HS-5 (cell line): ENCODE measurements at regions not wholly inside any gene's neighbourhood (a gene's known extent, or its start where the extent isn't known, plus 50 kb on each side); places are given as distances from the start of the nearest gene placed in this dataset.
A peak's percentile ranks its signal among the peaks of the same experiment; 100 is the strongest.
"Not testable (repeated sequence)": the region's sequence is repeated elsewhere in the genome, so short reads cannot be mapped to it uniquely, and the experiment has no call there.

Experiments
- DNase-seq: peaks from one replicate; pipeline ENCODE4 v3.0.0-alpha.2; 2012; ENCODE audit warnings: low read depth

DNA sequence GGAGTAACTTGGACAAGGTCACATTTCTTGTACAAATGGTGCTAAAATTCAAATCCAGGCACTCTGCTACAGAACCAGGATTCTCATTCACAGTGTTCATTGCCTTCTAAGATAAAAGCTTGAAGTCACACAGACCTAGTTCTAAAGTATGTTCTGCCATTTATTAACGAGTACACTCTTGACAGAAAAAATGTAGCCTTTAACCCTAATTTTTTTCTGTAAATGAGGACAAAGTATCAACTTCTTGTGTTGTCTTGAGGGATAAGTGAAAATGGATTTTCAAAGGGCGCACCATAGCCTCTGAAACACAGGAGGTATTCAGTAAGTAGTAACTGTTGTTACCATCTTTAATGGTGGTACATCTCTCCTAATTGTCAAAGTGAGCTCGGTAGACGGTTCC lies 379.8 kb upstream of the FLRT2 start:
- DNase-seq = no peak

DNA sequence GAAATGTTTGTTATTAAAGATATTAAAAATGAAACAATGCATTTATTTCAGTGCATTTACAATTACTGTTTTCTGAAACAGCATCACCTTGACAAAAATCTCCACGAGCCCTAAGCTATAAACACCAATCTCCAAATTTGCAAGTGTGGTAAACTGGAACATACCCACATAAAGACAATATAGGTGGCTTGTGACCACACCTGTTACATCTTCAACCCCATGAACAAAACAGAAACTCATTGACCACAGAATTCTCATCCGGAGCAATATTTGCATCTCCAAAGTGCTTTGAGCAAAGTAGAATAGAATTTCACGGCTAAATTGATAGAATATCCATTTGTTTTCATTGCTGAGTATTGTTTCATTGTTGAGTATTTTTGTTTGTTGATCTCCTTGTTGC lies 375.2 kb upstream of the FLRT2 start:
- no peak for DNase-seq

GRCh38 chr14:85156319-85156718 lies 373.6 kb upstream of the FLRT2 start:
- DNase-seq = no peak

GRCh38 chr14:85159726-85160125 lies 370.2 kb upstream of the FLRT2 start:
- no peak for DNase-seq

GRCh38 chr14:85165094-85165493 lies 364.9 kb upstream of the FLRT2 start:
- DNase-seq = no peak

DNA sequence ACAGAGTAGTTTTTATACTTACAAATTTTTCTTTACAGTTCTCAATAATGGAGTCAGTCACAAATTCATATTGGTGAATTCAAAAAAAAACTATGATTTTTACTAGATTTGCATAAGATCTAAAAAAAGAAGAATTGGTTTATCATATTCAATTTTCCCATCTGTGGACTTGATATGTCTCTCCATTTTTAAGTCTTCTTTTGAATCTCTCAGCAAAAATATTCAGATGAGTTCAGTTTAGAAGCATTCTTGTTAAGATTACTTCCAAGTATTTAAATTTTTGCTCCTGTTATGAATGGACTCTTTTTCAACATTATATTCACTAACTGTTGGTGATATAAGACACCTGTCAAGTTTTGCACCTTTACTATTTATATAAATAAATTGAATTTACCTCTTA lies 360.6 kb upstream of the FLRT2 start:
- no peak for DNase-seq

DNA sequence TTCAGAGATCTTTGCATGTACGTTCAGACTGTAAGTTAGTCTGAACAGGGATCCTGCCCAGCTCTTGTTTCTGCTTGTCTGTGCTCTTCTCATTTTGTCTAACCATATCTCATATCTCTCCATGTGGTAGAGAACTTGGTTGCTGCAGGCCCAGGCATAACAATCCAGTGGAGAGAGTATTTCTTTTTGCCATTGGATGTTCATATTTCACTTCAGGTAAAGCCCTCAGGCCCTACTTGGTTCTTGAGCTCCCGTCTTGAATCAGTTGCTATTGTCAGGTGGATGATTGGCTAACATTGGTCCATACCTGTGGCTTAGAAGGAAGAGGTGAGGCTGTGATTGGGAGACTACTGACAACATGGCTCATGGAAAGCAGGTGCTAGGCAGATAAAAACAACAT lies 357.7 kb upstream of the FLRT2 start:
- no peak for DNase-seq

GRCh38 chr14:85172889-85173477 lies 357.0 kb upstream of the FLRT2 start:
- DNase-seq = no peak

DNA sequence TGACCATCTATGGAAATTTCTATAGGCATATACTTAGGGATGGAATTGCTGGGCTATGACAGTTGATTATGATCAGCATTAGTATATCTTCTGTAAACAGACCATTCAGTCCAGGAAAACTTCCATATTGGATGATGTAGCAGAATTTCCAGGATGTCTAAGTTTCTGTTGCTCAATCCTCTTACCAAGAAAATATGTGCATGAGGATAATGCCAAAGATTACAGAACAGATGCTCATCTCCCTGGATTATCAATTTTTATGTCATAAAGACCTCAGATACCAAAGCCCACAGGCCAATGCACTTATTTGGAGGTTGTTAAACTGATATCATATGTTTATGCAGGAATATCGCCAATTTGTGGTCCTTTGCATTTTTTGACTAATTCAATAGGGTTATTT lies 354.4 kb upstream of the FLRT2 start:
- peak; percentile 49 for DNase-seq

DNA sequence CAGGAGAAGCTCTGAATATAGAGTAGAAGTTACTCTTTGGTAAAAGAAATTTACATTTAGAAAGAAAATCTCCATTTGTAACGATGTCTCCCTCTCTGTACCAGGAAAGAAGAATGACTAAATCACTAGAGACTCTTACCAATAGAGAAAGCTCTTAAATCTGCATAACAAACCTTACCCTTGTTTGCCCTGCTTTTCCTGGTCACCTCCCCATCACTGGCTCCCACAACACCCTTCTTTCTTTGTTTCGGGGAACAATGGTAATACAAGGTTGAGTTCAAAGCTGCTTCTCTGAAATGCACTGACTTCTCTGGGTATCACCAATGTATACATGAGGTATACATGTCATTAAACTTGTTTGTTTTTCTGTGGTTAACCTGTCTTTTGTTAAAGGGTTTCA lies 351.1 kb upstream of the FLRT2 start:
- DNase-seq = no peak

- DNase-seq = no peak
These were observed 349.1 kb upstream of the FLRT2 start for GRCh38 chr14:85180876-85181275.

- no peak for DNase-seq
These were observed 347.7 kb upstream of the FLRT2 start for GRCh38 chr14:85182282-85182681.

- no peak for DNase-seq
These were observed 343.9 kb upstream of the FLRT2 start for GRCh38 chr14:85186082-85186481.

DNA sequence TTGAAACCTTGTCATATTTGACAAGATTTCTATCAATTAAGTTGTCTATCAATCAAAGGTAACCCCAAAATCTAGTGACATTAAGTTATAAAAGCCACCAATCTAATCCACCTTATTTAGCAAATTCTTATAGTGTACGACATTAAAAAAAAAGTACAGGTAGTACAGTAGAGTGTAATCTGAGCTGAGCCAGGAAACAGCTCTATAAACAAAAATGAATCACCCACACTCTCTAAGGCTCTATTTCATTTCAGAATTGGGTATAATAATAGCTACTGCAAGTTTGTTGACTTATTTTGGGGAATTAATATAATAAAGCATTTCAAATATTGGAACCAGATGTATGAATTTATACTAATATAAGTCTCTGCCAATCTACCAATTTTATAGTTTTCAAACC lies 342.4 kb upstream of the FLRT2 start:
- no peak for DNase-seq

- DNase-seq = no peak
These were observed 341.1 kb upstream of the FLRT2 start for GRCh38 chr14:85188836-85189235.

DNA sequence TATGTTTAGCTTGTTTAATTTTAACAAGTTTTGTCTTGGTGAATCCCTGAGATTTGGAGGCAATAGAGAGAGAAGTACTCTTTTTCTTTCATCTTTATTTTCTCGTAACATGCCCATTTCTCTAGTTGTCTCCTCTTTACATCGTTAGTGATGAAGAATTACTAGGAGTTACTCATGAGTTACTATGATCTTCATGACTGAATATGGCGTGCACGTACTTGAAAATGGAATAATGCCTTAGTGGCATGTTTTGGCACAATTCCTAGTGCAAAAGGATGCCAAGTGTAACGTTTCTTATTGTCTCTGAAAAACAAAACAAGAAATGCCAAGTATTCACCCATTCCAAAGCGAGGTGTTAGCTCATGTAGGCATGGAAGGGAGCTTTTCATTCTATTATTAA lies 340.7 kb upstream of the FLRT2 start:
- not testable (repeated sequence) for DNase-seq

DNA sequence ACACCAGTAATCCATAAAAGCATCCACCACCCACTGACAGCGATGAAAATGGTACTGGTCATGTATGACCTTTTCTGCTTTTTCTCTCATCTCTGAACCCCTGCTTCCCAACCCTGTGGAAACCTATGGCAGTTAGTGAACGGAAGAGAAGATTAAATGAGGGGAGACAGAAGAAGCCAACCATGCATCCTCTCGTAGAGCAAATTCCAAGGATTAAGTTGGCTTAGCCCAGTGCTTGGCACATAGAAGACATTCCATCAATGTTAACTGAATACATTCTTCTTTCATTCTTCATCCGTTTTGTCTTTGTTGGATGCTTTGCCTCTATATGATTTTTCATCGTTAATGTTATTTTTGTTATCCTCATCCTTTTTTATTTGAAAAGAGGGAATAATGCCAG lies 339.7 kb upstream of the FLRT2 start:
- no peak for DNase-seq

GRCh38 chr14:85191986-85192385 lies 338.0 kb upstream of the FLRT2 start:
- no peak for DNase-seq

- no peak for DNase-seq
These were observed 334.0 kb upstream of the FLRT2 start for GRCh38 chr14:85195872-85196477.

DNA sequence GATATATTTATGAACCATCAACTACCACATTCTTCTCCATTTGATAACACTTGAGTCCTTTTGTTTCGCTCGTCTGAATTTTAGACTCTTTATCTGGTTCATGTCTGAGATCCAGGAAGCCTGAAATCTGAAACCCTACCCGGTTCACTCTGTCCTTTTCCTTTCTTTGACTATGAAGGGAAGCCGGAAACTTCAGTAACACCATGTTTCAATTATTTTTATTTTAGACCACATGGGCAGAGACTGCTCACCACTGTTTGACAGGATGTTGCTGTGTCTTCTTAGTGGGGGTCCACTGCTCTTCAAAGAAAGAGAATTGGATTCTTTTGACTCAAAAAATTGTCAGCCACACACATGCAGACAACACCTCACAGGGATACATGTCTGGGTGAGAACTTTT lies 331.9 kb upstream of the FLRT2 start:
- no peak for DNase-seq

GRCh38 chr14:85205875-85206274 lies 324.1 kb upstream of the FLRT2 start:
- DNase-seq = no peak

DNA sequence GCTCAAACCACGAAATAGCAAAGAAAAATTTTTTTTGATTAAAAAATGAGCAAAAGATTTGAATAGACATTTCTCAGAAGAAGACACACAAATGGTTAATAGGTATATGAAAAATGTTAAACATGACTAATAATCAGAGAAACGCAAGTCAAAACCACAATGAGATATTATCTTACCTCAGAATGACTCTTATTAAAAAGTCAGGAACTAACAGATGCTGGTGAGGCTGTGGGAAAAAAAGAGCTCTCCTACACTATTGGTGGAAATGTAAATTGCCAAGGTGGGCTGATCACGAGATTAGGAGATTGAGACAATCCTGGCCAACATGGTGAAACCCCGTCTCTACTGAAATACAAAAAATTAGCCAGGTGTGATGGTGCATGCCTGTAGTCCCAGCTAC lies 315.5 kb upstream of the FLRT2 start:
- DNase-seq = peak; percentile 15

DNA sequence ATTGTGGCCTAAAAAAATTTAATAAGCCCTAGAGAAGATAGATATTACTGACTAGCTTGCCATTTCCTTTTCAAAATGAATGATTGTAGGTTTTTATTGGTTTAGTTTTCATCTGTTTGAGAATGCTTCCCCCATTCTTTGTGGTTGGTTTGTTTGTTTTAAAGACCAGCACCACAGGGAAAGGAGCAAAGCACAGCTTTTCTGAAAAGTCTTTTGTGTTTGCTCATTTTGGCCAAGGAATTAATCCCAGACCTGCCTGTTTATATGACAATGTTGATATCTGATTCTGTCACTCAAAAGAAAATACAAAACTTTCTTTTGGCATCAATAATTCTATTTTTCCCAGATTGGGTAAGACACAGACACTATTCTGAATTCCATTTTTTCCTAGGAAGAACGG lies 312.5 kb upstream of the FLRT2 start:
- no peak for DNase-seq

DNA sequence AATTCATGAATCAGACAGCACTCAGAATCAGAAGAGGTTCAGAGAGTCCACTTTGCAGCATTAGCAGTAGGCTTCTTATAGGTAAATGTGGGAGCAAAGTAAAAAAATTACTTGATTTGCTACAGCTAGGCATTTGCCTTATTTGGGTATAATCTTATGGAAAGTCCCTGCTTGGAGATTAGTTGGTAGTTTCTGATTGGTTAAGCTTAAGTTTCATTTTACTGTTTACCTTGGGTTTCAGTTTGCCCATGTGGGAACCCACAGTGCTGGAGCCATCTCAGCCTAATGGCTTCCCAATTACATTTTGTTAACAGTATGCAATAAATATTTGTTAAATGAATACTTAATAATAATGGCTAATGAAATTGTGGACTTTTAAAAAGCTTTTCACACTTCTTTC lies 311.0 kb upstream of the FLRT2 start:
- DNase-seq = no peak

DNA sequence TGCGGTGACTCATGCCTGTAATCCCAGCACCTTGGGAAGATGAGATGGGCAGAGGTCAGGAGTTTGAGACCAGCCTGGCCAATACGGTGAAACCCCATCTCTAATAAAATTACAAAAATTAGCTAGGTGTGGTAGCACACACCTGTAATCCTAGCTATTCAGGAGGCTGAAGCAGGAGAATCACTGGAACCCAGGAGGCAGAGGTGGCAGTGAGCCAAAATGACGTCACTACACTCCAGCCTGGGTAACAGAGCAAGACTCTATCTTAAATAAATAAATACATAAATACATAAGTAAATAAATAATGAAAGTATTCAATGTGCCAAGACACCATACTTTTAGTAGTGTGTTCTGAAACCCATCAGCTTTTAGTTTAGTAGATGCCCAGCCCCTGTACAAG lies 308.1 kb upstream of the FLRT2 start:
- DNase-seq = no peak
